Muscle layer of duodenum (tissue), 2 donors: ENCODE measurements at regions not wholly inside any gene's neighbourhood (a gene's known extent, or its start where the extent isn't known, plus 50 kb on each side); places are given as distances from the start of the nearest gene placed in this dataset.

Experiments used
- H3K27ac ChIP-seq: one replicate; pipeline ENCODE4 v1.7.0; 2013; ENCODE audit warnings: mild to moderate bottlenecking, low read length
- H3K27me3 ChIP-seq: one replicate; pipeline ENCODE4 v1.7.0; 2013; ENCODE audit warnings: low read depth, mild to moderate bottlenecking, control low read depth, low read length
- H3K36me3 ChIP-seq, 2 donors: one replicate each; pipeline ENCODE4 v1.7.0; 2013; ENCODE audit warnings: low read length in 2 of 2, control low read depth in 1 of 2, mild to moderate bottlenecking in 1 of 2; ENCODE audit not compliant: insufficient read depth in 2 of 2, control insufficient read depth in 1 of 2
- H3K4me1 ChIP-seq, 2 donors: one replicate each; pipeline ENCODE4 v1.7.0; 2013; ENCODE audit warnings: low read length in 2 of 2, mild to moderate bottlenecking in 2 of 2, control low read depth in 1 of 2, moderate library complexity in 1 of 2; ENCODE audit not compliant: insufficient read depth in 2 of 2, control insufficient read depth in 1 of 2
- H3K4me3 ChIP-seq, 2 donors: one replicate each; pipeline ENCODE4 v1.7.0; 2013; ENCODE audit warnings: low read length in 2 of 2, low read depth in 1 of 2, mild to moderate bottlenecking in 1 of 2
- H3K9me3 ChIP-seq, 2 donors: one replicate each; pipeline ENCODE4 v1.7.0; 2013; ENCODE audit warnings: low read length in 2 of 2, control low read depth in 1 of 2, mild to moderate bottlenecking in 1 of 2; ENCODE audit not compliant: control insufficient read depth in 1 of 2
- donor health status: healthy.

DNA sequence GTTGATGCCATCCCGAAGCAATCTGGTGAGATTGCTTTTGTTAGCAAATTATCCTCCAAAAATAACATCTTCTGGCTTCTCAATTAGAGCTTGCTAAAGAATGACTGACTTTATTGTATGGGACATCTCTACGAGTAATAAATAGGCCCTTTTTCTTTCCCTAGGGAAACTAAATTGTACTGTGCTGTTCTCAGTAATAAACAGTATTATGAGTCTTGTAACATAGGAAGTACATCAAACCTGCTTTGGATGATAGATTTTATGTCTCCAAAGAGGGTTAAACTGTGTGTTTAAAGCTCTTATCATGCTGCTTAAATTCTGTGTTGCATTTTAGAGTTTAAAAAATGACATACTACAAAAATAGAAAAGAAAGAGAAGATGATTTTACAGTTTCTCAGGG, 153.4 kb upstream of the THRB start:
- Histone ChIP-seq H3K4me3 (no peak overlapping the region), H3K4me1 (no peaks in the 10 kb centered on the region), H3K27me3 (no peaks in the 10 kb centered on the region), H3K9me3 (no peaks in the 10 kb centered on the region), H3K36me3 (no peaks in the 10 kb centered on the region), H3K27ac (no peak overlapping the region)

DNA sequence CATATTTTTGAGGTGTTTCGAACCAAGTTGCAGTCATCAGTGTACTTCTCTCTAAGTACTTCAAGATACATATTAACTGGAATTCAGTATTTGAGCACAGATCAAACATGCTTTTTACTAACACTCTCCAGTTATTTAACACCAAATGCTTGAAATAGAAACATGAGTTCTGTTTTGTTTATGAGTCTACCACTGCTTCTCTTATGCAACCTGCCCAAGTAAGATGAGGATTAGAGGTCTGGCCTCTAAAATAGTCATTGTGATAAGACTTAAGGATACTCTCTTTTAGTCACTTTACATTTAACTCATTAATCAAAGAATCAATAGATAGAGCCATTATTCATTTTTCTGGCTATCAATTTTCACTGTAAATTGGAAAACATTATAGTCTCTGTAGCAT, 156.2 kb upstream of the THRB start:
- no peaks in the 10 kb centered on the region for H3K36me3 ChIP-seq
- H3K27me3 ChIP-seq, result no peaks in the 10 kb centered on the region
- H3K9me3 ChIP-seq, result peaks cover 0 to 3% of the 10 kb centered on the region in 2 donors
- no peaks in the 10 kb centered on the region for H3K4me1 ChIP-seq
- no peak overlapping the region for H3K4me3 ChIP-seq
- no peak overlapping the region for H3K27ac ChIP-seq

DNA sequence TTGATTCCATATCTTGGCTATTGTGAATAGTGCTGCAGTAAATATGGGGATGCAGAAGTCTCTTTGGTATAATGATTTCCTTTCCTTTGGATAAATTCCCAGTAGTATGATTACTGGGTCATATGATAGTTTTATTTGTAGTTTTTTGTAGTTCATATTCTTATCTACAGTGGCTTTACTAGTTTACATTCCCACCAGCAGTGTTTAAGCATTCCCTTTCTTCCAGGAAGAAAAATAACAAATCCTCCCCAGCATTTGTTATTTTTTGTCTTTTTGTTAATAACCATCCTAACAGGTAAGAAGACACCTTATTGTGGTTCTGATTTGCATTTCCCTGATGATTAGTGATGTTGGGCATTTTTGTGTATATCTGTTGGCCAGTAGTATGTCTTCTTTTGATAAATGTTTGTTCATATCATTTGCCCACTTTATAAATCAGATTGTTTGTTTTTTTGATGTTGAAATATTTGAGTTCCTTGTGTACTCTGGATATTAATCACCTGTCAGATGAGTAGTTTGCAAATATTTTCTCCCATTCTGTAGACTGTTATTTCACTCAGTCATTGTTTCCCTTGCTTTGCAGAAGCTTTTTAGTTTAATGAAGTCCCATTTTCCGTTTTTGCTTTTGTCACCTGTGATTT, 163.3 kb upstream of the THRB start:
- Histone ChIP-seq H3K27me3 (no peaks in the 10 kb centered on the region), H3K9me3 (peaks cover 0 to 3% of the 10 kb centered on the region in 2 donors), H3K4me3 (no peak overlapping the region), H3K4me1 (no peaks in the 10 kb centered on the region), H3K27ac (no peak overlapping the region), H3K36me3 (no peaks in the 10 kb centered on the region)

- Histone ChIP-seq H3K4me1 (no peaks in the 10 kb centered on the region), H3K27me3 (no peaks in the 10 kb centered on the region), H3K9me3 (no peaks in the 10 kb centered on the region), H3K4me3 (no peak overlapping the region), H3K36me3 (no peaks in the 10 kb centered on the region), H3K27ac (no peak overlapping the region)
Measured at GRCh38 chr3:24661175-24661584, 166.5 kb upstream of the THRB start.

DNA sequence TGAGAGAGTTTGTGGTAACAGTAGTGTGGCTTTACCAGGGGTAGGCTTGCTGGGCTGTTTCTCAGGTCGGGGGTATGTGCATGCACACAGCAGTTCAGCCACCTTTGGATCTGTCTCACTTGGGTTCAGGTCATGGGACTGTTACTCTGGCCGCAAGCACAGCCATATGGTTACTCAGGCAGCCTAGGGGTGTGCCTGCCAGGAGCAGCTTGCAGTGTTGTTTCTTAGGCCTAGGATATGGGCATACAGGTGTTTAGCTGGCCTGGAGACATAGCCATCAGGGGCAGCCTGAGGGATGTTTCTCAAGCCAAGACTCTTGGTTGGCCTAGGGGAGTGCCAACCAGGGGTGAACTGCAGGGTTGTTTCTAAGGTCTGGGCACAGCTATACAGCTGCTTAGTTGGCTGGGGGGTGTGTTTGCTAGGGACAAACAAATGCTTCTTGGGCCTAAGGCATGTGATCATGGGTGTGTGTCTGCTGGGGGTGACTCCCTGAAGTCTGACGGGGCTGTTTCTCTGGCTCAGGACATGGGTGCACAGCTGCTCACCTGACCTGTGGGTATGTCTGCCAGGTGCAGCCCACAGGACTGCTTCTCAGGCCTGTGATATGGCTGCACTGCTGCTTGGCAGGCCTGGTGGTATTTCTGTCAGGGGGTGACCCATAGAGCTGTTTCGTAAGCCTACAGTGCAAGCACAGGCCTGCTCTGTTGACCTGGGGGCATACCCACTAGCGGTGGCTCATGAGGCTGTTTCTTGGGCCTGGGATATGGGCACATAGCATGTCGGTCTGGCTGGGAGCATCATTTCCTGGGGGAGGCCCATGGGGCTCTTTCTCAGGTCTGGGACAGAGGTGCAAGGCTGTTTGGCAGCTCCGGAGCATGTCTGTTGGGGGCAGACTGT, 168.0 kb upstream of the THRB start:
- no peak overlapping the region for H3K4me3 ChIP-seq

GRCh38 chr3:24663406-24663805, 168.8 kb upstream of the THRB start:
- Histone ChIP-seq H3K9me3 (no peaks in the 10 kb centered on the region), H3K27me3 (no peaks in the 10 kb centered on the region), H3K27ac (no peak overlapping the region), H3K36me3 (no peaks in the 10 kb centered on the region), H3K4me3 (no peak overlapping the region), H3K4me1 (no peaks in the 10 kb centered on the region)

More for the DNA sequence above, 168.0 kb upstream of the THRB start:
- Histone ChIP-seq H3K27ac (no peak overlapping the region), H3K4me1 (no peaks in the 10 kb centered on the region), H3K27me3 (no peaks in the 10 kb centered on the region), H3K36me3 (no peaks in the 10 kb centered on the region), H3K9me3 (no peaks in the 10 kb centered on the region)

DNA sequence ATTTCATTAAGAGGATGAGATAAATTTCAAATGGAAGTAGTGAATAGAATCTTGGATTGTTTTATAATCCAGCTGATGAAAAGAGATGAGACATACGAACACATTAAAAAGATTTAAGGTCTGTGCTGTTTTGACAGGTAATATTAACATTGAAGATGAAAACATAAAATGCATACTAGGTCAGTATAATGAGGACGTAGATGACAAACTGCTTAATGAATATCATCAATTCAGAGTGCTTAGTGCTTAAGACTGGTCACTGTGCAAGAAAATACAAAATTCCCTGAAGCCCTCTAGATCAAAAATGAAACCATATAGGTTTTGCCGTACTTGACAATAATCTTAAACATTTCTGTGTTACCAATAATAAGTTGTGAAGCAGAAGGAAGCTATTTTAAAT, 173.4 kb upstream of the THRB start:
- no peaks in the 10 kb centered on the region for H3K4me1 ChIP-seq
- no peak overlapping the region for H3K4me3 ChIP-seq
- no peaks in the 10 kb centered on the region for H3K36me3 ChIP-seq
- H3K9me3 ChIP-seq, result no peaks in the 10 kb centered on the region
- H3K27ac ChIP-seq, result no peak overlapping the region
- no peaks in the 10 kb centered on the region for H3K27me3 ChIP-seq

DNA sequence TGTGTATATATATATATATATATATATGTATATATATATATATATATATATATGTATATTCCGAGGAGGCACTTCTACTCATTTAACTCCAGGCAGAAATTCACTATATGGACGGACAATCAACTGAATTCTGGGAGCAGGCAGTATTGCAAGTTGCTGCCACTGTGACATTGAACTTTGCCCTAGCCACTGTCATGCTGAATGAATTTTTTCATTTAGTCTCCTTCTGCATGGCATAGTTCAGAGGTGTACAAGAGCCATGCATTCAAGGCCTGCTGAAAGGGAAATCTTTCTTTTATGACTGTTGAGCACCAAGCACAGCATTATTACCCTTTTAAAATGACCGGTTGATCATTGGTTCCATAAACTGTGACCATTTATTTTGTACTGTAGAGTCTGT, 176.2 kb upstream of the THRB start:
- no peak overlapping the region for H3K4me3 ChIP-seq

GRCh38 chr3:24673596-24673995, 178.9 kb upstream of the THRB start:
- H3K4me1 ChIP-seq, result no peaks in the 10 kb centered on the region
- H3K27ac ChIP-seq, result no peak overlapping the region
- H3K4me3 ChIP-seq, result no peak overlapping the region
- no peaks in the 10 kb centered on the region for H3K27me3 ChIP-seq
- H3K9me3 ChIP-seq, result no peaks in the 10 kb centered on the region
- H3K36me3 ChIP-seq, result no peaks in the 10 kb centered on the region

More for the DNA sequence above, 176.2 kb upstream of the THRB start:
- Histone ChIP-seq H3K27ac (no peak overlapping the region), H3K27me3 (no peaks in the 10 kb centered on the region), H3K9me3 (no peaks in the 10 kb centered on the region), H3K36me3 (no peaks in the 10 kb centered on the region), H3K4me1 (no peaks in the 10 kb centered on the region)

GRCh38 chr3:24674261-24674660, 179.6 kb upstream of the THRB start:
- Histone ChIP-seq H3K9me3 (no peaks in the 10 kb centered on the region), H3K36me3 (no peaks in the 10 kb centered on the region), H3K4me3 (no peak overlapping the region), H3K27ac (no peak overlapping the region), H3K27me3 (no peaks in the 10 kb centered on the region), H3K4me1 (no peaks in the 10 kb centered on the region)

DNA sequence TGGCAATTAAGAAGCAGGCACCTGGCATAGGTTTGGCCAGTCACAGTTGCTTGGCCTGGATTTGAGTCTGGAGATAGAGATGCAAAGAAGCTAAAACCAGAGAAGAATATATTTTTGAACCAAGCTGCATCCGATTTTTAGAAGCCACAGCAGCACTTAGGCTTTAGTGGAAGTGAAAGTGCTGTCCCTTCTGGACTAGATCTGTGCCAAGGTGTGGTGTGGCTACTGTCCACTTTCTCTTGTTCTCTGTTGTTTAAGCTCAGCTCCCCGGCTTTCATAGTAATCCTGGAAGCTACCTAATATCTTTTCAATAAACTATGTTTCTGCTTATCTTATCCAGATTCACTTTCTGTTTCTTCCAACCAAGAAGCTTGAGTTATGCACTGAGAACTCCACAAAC, 183.4 kb upstream of the THRB start:
- H3K9me3 ChIP-seq, result no peaks in the 10 kb centered on the region
- H3K4me1 ChIP-seq, result no peaks in the 10 kb centered on the region
- no peak overlapping the region for H3K27ac ChIP-seq
- no peaks in the 10 kb centered on the region for H3K27me3 ChIP-seq
- no peak overlapping the region for H3K4me3 ChIP-seq
- no peaks in the 10 kb centered on the region for H3K36me3 ChIP-seq
